Inferior parietal cortex (tissue), 1 donor: ENCODE measurements at regions not wholly inside any gene's neighbourhood (a gene's known extent, or its start where the extent isn't known, plus 50 kb on each side); places are given as distances from the start of the nearest gene placed in this dataset.

Experiments
- DNase-seq: peaks from one replicate; pipeline ENCODE4 v3.0.0-alpha.2; 2016; ENCODE audit errors: extremely low spot score

GRCh38 chr16:66289986-66290385 is 76.5 kb upstream of the CDH5 start:
- no peak for DNase-seq

DNA sequence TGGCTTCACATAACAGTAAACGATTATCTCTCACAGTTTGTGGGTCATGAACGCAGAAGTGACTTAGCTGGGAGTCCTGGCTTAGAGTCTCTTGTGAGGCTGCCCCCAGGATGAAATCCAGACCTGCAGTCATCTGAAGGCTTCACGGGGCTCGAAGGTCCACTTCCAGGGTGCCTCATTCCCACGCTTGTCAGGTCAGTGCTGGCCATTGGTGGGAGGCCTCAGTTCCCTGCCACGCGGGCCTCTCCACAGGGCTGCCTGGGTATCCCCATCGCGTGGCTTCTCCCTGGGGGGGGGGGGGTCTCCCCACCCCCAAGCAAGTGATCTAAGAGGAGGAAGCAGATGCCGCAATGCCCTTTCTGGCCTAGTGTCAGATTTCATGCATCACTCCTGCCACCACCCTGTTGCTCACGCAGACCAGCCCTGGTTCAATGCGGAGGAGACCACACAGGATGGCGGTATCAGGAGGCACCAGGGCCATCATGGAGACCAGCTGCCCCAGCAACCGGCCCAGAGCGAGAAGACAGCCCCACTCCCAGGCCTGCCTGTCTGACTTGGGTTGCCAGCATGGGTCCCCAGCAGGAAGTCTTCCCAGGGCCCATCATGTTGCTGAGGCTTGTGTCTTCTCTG is 77.3 kb upstream of the CDH5 start:
- no peak for DNase-seq

- no peak for DNase-seq
Observed at GRCh38 chr16:66287926-66288325, 78.6 kb upstream of the CDH5 start.

GRCh38 chr16:66287416-66287815 is 79.1 kb upstream of the CDH5 start:
- DNase-seq, result no peak

- no peak for DNase-seq
Observed at GRCh38 chr16:66286527-66286926, 80.0 kb upstream of the CDH5 start.

- DNase-seq, result no peak
Observed at GRCh38 chr16:66278604-66279262, 87.8 kb upstream of the CDH5 start.

DNA sequence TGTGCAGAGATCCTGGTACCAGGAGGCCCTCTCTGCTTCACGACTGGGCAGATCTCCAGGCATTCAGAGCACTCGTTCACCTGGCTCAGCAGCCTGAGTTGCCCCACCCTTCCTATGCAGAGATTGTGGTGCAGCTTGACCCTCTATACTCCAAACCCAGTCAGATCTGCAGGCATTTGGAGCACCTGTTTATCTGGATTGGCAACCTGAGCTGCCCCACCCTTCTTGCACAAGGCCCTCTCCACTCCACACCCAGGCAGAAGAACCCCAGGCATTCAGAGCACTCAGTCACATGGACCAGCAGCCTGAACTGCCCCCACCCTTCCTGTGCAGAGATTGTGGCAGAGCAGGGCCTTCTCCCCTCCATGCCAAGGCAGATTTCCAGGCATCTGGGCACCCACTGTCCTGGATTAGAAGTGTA is 88.4 kb upstream of the CDH5 start:
- no peak for DNase-seq

GRCh38 chr16:66277311-66278070 is 89.0 kb upstream of the CDH5 start:
- DNase-seq, result no peak

DNA sequence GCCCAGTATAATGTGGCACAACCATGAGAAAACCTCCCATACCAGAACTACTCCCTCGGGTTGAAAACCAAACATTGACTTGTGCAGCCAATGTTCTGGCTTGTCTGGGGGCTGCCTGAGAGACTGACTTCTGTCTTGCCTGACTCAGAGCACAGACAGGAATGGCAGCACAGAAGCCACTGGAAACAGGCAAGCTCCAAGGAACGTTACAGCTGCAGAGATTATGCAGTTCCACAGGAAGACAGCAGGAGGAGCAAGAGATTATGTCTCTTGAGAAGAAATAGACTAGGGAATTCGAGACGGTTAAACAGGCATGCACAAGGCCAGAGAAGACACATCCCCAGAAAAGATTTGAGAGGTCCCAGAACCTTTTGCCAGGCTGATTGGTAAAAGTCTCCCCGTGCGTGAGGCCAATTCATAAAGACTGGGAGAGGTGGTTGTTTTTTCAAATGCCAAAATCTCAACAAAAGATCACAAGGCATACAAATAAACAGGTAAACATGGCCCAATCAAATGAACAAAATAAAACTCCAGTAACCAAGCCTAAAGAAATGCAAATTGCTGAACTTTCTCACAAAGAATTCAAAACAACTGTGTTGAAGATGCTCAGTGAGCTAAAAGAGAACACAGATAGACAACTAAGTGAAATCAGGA is 90.6 kb upstream of the CDH5 start:
- peak; percentile 43 for DNase-seq

DNA sequence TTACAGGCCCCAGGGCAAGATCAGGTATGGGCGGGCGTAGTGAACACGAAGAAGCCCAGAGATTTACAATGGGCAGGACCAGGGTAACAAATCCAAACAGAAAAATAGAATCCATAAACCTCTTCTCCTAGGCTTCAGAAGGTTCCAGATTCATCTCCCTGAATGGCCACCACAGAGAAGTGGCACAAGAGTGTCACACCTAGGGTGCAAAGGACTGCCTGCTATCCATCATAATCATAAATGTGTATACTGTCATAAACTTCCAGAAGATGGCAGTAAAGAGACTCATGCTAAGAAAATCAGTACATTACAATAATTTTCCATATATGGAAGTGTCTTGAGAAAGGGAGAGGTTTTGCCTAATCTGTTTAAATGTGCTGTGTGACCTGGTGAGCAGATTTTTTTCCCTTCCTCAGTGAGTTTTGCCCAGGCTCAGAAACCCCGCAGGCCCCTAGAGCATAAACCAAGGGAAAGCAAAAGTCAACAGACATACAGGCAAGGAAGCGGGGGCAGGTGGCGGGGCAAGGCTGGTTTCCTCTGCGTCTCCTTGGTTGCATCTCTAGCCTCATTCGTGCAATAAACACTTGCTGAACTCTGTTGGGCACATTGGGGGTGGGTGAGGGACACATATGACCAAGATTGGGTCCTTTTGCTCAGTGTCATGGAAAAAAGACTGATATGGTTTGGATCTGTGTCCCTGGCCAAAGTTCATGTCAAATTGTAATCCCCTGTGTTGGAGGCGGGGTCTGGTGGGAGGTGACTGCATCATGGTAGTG is 92.0 kb upstream of the CDH5 start:
- no peak for DNase-seq

GRCh38 chr16:66273644-66274334 is 92.7 kb upstream of the CDH5 start:
- no peak for DNase-seq

GRCh38 chr16:66273053-66273452 is 93.4 kb upstream of the CDH5 start:
- no peak for DNase-seq

- DNase-seq, result no peak
Observed at GRCh38 chr16:66272461-66272860, 94.0 kb upstream of the CDH5 start.

DNA sequence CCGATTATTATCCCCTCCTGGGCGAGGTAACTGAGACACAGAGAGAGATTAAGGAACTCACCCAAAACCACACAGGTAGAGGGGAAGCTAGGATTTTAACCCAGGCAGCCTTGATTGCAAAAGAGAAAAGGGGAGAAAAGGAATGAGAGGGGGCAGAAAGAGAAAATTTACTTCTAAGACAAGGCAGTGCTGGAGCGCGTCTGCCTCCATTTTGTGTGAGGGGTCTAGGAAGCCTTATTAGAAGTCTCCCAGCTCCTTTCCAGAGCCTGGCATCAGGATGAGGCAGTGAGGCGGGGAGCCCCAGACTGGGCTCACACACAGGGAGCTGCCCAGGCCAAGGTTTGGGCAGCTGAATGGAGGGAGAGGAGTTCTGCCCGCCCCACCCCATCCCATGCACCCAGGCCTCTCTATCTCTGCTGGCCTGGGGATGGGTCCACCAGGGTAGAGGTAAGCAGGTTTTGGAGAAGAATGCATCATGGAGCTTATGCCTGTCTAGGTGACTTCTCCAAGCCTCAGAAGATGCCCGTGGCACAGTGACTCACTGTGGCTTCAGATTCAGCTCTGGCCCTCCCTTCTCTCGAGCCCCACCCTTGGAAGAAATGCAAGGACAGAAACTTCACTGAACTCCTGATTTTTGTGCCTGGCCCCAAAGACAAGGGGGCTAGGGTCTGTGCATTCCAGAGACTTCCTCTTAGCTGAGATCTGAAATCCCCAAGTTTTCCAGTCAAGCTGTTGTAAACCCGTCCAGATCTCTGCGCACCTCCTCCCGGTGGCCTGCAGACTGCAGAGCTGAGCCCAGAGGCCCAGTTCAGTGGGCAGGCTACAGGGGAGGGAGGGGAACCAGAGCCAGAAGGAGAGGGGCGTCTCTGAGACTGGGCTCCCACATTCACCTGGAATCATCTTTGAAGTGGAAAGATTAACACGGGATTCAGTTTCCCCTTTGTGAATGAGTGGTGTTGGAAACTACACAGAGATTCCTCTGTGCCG is 95.1 kb upstream of the CDH5 start:
- no peak for DNase-seq

- peak; percentile 62 for DNase-seq
Observed at GRCh38 chr16:66270333-66270927, 96.1 kb upstream of the CDH5 start.

DNA sequence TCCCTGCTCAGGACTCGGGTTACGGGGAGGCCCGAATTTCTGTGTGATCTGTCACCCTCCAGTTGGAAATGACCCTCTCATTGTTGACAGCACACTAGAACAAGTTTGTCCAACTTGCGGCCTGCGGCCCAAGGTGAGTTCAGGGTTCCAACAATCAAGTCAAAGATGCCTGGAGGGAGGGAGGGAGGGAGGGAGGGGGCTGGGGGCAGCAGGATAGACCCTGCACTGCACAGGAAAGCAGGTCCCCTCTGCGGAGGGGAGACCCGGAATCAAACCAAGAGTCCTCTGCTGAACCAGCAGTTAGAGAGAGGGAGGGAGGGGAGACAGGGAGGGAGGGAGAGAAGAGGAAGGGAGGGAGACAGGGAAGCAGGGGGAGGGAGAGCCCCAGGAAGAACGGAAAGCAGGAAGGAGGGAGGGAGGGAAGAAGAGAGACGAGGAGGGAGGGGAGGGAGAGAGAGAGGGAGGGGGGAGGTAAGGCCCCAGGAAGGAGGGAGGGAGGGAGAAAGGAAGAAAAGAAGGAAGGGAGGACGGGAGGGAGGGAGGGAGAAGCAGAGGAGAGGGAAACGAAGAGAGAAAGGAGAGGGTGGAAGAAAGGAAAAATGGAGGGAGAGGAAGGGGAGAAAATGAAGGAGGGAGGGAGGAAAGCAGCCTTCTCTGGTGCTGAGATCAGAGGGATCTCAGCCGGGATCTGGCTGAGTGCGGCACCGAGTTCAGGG is 96.7 kb upstream of the CDH5 start:
- no peak for DNase-seq

DNA sequence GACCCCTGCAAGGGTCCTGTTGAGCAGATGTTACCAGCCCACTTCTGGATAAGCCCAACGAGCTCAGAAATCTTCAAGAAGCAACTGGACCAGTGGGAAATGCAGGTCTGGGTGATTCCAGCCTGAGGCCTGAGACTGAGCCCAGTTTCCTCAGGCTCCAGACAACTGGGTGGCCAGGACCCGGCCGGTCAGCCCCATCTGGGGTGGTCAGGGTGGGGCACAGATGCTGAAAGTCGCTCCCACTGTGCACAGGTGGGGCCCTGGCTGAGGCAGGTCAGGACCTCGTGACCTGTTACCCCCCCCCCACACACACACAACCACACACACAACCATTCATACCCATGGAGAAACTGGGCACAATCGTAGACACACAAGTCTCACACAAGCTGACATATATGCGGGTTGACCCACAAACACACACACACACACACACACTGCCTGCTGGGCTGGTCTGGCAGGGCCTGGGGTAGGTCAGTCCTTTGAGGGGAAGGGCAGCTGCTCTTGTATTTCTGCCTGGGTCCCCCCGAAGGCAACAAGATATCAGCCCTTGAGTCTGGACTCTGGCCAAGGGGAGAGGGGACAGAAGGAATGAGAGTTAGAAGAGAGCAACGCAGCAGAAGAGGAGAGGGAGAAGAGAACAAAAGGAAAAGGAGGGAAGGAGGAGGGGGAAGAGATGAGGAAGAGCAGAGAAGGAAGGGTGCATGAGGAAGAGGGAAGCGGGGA is 99.0 kb upstream of the CDH5 start:
- no peak for DNase-seq
